Activated T-helper 2 cell treated with anti-CD3 and anti-CD28 coated beads, Interferon-gamma antibody, Interleukin-2, Interleukin-4, amounts not matched to agents 10 μg/mL and 5 μg/mL and 100 μg/mL, durations not matched to agents 14 hours and 24 hours and 36 hours (primary cell): ENCODE measurements at regions not wholly inside any gene's neighbourhood (a gene's known extent, or its start where the extent isn't known, plus 50 kb on each side); places are given as distances from the start of the nearest gene placed in this dataset.

ENCODE experiments used
- DNase-seq: peaks from one replicate; pipeline ENCODE4 v3.0.0; 2021; ENCODE audit warnings: low spot score
- H3K27ac Mint-ChIP-seq: one replicate; pipeline ENCODE4 v1.8.0; 2021; ENCODE audit warnings: mixed read lengths
- H3K27me3 Mint-ChIP-seq: one replicate; pipeline ENCODE4 v1.8.0; 2021; ENCODE audit warnings: low read depth, mixed read lengths
- H3K36me3 Mint-ChIP-seq: one replicate; pipeline ENCODE4 v1.8.0; 2021; ENCODE audit warnings: low read depth, mixed read lengths
- H3K4me1 Mint-ChIP-seq: one replicate; pipeline ENCODE4 v1.8.0; 2021; ENCODE audit warnings: low read depth, mixed read lengths
- H3K4me3 Mint-ChIP-seq: one replicate; pipeline ENCODE4 v1.8.0; 2021; ENCODE audit warnings: low read depth, mild to moderate bottlenecking, moderate library complexity, mixed read lengths
- H3K9me3 Mint-ChIP-seq: one replicate; pipeline ENCODE4 v1.8.0; 2021; ENCODE audit warnings: mixed read lengths
- intact Hi-C: fragments of 100-400 bp; cut with micrococcal nuclease; formaldehyde crosslinking; loops from one replicate; pipeline ENCODE4 v1.15.1; 2023

DNA sequence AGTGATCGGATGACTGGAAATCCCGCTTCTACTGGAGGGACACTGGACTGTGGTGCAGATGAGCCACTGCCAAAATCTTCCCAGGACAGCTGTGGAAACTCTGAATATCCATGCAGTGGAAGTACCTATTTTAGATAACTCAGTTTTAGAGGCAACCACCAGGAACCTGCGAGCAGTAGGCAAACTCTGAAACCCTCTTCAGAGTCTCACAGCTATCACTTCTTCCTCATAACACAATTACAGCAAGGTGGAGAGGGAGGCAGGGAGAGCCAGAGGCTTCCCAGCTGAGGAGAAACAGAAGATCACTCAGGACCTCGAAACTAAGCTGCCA, 322.8 kb upstream of the NT5E start:
- no peaks in the 10 kb centered on the region for H3K9me3 Mint-ChIP-seq
- intact Hi-C loops: no loop called here
- no peak overlapping the region for H3K27ac Mint-ChIP-seq
- H3K4me3 Mint-ChIP-seq: no peak overlapping the region
- H3K4me1 Mint-ChIP-seq: no peaks in the 10 kb centered on the region
- no peaks in the 10 kb centered on the region for H3K27me3 Mint-ChIP-seq
- DNase-seq: no peak
- H3K36me3 Mint-ChIP-seq: no peaks in the 10 kb centered on the region

DNA sequence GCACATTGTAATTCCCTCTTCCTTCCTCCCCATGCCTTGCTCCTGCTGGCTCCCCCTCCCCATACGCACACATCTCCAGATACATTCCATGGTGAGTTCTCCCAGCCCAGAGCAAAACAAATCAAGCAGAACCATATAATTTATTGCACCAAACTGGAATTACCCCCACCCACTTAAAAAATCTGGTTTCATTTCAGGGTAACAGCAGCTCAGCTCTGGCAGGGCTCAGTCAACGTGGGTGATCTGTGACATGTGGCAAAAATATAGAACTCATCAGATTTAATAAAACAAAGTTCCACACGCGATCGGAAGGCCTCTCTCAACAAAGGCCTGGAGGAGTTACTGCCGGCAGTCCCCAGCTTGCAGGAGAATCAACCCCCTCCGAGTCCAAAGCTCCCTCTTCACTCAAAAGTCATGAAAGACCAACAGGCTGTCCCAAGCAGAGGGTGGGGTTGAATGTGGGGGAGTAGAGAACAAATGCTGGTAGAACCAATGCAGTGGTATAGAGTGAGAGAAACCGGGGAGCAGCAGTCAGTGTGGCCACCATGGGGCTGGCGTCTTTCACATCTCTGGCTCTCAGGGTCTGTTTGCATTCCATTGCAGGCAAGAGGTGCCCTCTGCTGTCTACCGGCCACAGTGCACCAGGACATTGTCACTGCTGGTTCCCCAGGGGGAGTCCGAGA, 323.3 kb upstream of the NT5E start:
- Mint-ChIP-seq H3K27ac (no peak overlapping the region), H3K36me3 (no peaks in the 10 kb centered on the region), H3K9me3 (no peaks in the 10 kb centered on the region), H3K27me3 (no peaks in the 10 kb centered on the region), H3K4me3 (no peak overlapping the region), H3K4me1 (no peaks in the 10 kb centered on the region)
- no peak for DNase-seq
- intact Hi-C loops: no loop called here

DNA sequence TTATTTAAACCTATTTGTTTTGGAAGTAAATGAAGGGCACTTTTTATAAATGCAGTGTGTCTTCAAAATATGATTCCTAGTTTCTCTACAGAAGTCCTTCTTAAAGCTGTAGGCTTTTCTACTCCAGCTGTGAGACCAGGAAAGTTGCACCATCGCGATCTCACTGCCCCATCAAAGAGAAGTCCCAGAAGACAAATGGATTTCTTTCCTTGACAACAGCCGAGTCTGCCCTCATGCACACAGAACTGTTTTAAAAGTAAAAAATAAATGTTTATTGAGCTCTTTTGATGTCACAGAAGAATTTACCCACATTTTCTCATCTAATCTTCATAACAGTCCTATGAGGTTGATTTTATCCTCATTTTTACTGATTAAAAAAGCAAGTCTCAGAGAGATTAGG, 324.4 kb upstream of the NT5E start:
- Mint-ChIP-seq H3K4me3 (no peak overlapping the region), H3K36me3 (no peaks in the 10 kb centered on the region), H3K9me3 (no peaks in the 10 kb centered on the region), H3K27ac (no peak overlapping the region), H3K27me3 (no peaks in the 10 kb centered on the region), H3K4me1 (no peaks in the 10 kb centered on the region)
- no peak for DNase-seq
- intact Hi-C loops: no loop called here

DNA sequence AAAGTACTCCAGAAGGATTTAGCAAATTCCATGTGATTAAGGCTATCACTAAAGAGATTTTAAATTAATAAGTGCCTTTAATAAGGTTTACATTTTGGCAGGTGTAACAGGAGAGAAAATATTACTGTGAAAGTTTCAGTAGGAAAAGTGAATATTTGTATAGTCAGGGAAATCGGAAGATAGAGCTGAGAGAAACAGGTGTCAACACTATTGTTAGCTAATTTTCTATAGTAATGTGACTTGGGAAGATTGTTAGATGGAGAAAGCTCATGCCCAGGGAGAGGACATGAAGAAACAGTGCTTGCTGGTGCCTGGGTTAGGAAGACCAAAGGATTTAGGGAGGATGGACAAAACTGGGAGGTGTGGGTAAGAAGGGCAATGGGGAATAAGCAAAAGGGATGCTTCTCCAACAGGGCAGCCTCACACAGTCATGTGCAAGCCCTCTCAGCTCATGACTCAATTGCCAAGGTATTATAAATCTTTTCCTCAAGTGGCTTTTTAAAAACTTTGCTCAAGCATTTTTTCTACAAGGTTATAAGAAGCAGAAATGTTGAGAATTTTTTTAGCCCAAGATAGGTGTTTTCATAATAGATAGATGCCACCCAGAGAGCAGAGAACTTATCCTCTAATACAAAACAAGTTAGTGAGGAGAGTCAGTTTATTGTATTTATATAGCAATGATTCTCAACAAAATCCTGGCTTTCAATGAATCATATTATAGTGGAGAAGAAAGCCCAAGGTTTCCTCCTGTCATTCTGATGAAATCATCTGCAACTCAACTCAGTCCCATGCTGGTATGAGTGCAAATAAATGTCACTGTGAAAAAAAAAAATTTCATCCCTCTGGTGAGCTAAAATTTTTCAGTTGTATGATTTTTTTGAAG, 325.2 kb upstream of the NT5E start:
- intact Hi-C loops: no loop called here
- no peak overlapping the region for H3K27ac Mint-ChIP-seq
- no peak for DNase-seq
- H3K27me3 Mint-ChIP-seq: no peaks in the 10 kb centered on the region
- H3K9me3 Mint-ChIP-seq: no peaks in the 10 kb centered on the region
- H3K36me3 Mint-ChIP-seq: no peaks in the 10 kb centered on the region
- H3K4me3 Mint-ChIP-seq: no peak overlapping the region
- no peaks in the 10 kb centered on the region for H3K4me1 Mint-ChIP-seq

DNA sequence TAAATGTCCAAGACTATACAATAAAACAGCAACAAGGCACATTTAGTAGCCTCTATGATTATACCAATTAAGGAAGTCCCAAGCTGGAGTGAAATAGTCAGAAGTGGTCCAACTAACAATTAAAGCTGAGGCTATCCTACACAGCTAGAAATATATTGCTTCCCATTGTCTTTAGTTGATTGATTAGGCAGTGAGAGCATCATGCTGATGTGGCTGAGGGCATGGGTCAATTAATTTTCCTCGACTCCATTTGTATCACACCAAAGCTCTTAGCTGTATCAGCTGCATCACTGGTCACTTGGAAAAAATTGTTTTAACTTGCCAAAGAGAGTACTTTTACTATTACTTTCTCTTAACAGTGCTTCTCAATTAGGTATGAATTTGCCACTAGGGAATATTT, 328.7 kb upstream of the NT5E start:
- H3K27me3 Mint-ChIP-seq: no peaks in the 10 kb centered on the region
- intact Hi-C loops: no loop called here
- H3K4me3 Mint-ChIP-seq: no peak overlapping the region
- no peaks in the 10 kb centered on the region for H3K4me1 Mint-ChIP-seq
- DNase-seq: no peak
- H3K36me3 Mint-ChIP-seq: no peaks in the 10 kb centered on the region
- no peak overlapping the region for H3K27ac Mint-ChIP-seq
- no peaks in the 10 kb centered on the region for H3K9me3 Mint-ChIP-seq

DNA sequence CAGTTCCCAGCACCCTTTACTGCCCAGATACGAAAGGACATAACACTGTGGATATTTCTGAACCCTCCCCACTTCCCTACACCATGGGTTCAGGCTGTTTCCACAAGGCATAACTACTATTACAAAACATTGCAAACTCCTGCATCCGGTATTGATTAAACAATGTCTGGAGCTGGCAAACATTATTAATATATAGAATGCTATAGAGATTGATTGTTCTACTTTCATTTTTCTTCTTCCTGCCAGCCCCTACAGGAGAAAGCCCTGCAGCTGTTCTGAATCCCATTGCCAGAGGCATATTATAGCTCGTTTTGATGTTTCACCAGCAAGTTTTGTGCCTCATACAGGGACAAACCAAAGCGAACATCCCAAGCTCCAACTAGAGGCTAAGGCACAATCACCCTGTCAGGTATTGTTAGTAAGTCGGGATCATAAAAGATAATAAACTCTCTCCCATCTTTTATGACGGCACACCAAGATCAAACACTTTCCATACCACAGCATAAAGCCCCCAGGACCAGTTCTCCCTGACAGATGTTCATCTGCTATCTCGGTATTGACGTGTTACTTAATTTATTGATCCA, 331.1 kb upstream of the NT5E start:
- intact Hi-C loops: no loop called here
- Mint-ChIP-seq H3K36me3 (no peaks in the 10 kb centered on the region), H3K4me3 (no peak overlapping the region), H3K27ac (no peak overlapping the region), H3K27me3 (no peaks in the 10 kb centered on the region), H3K4me1 (no peaks in the 10 kb centered on the region), H3K9me3 (no peaks in the 10 kb centered on the region)
- no peak for DNase-seq

DNA sequence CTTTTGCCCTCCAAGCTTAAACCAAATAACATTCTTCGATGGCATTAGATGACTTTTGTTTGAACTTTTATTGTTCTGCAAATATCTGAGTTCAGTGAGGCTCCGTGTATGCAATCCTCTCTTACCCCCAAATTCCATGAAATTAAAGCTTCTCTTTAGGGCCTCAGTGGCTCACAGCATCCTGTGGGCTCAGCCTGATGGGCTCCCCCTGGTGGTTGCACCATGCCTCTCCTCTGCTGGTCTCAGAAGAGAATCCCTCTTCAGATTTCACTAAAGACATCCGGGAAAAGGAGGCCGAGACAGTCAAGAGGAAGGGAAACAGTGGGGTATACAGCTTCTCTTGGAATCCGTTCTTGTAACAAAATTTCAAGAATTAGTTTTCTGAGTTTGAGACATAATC, 331.6 kb upstream of the NT5E start:
- Mint-ChIP-seq H3K9me3 (no peaks in the 10 kb centered on the region), H3K27ac (no peak overlapping the region), H3K36me3 (no peaks in the 10 kb centered on the region), H3K4me3 (no peak overlapping the region), H3K27me3 (no peaks in the 10 kb centered on the region), H3K4me1 (no peaks in the 10 kb centered on the region)
- DNase-seq: no peak
- intact Hi-C loops: no loop called here

DNA sequence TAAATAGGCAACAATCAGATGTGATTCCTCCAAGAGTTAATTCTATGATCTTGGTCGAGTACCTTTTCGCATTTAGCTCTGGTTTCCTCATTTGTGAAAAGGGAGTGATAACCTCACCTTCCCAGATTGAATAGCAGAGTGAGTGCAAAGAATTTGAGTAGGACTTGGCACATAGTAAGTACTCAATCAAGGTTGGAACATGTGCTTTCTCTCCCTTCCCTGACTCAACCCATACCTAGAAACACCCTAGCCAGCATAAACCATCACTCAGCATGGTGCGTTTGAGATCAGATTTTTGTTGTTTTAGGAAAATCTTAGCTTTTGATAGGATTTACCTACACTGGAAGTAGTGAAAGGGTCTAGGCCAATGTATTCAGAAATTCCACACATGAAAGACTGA, 333.4 kb upstream of the NT5E start:
- no peak overlapping the region for H3K4me3 Mint-ChIP-seq
- H3K36me3 Mint-ChIP-seq: no peaks in the 10 kb centered on the region
- H3K4me1 Mint-ChIP-seq: no peaks in the 10 kb centered on the region
- H3K27me3 Mint-ChIP-seq: no peaks in the 10 kb centered on the region
- DNase-seq: no peak
- H3K9me3 Mint-ChIP-seq: no peaks in the 10 kb centered on the region
- H3K27ac Mint-ChIP-seq: no peak overlapping the region
- intact Hi-C loops: no loop called here

DNA sequence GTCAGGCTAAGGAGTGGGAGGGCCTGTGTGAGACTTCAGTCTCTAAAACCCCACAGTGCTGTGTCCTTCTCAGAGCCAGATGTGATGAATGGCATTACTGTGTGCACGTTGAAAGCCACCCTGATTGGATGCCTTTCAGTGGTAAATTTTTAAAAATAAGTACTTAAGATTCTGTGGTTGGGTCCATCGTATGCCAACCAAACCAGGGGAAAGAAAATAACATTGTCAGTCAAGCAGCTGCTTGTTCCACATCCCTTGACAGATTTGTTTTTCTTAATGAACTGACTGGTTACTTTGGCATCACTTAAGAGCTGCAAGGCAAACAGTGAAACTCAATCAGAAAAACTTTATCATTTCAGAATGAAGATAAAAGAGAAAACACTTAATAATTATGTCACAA, 334.0 kb upstream of the NT5E start:
- Mint-ChIP-seq H3K27me3 (no peaks in the 10 kb centered on the region), H3K27ac (no peak overlapping the region), H3K4me3 (no peak overlapping the region), H3K9me3 (no peaks in the 10 kb centered on the region), H3K36me3 (no peaks in the 10 kb centered on the region), H3K4me1 (no peaks in the 10 kb centered on the region)
- intact Hi-C loops: no loop called here
- DNase-seq: no peak

DNA sequence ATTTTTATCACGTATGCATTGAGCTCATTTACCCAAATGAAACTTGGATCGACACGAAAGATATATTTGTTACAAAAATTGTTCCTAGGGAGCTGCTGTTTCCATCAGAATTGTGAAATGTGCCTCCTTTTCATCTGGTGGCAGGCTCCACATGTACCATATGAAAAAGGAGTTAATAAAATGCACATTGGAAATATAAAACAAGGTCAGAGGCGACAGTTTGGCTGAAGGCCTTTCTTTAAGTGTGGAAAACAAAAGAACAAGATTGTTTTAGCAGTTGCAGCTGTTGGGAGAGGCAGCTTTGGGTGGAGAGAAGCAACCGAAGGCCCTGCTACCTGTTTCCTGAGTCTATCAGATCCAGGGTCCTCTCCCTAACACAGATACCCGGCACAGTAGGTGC, 334.5 kb upstream of the NT5E start:
- Mint-ChIP-seq H3K27ac (no peak overlapping the region), H3K4me3 (no peak overlapping the region), H3K27me3 (no peaks in the 10 kb centered on the region), H3K4me1 (no peaks in the 10 kb centered on the region), H3K9me3 (no peaks in the 10 kb centered on the region), H3K36me3 (no peaks in the 10 kb centered on the region)
- no peak for DNase-seq
- intact Hi-C loops: no loop called here

DNA sequence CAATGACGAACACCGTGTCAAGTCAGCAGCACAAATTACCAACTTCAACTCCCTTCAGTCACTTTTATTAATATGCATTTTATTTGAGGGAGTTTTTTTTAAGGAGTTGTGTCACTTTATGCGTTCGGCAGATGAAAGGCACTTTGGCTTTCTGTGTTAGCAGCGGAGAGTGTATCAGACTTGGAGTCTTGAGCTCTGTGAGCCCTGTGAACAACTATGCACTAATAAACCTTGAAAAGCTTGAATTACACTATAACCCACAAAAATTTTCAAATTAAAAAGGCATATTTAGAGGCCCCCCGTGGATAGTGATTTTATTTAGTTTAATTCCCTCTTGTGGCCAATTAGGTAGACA, 335.3 kb upstream of the NT5E start:
- Mint-ChIP-seq H3K4me1 (no peaks in the 10 kb centered on the region), H3K27ac (no peak overlapping the region), H3K36me3 (no peaks in the 10 kb centered on the region), H3K9me3 (no peaks in the 10 kb centered on the region), H3K27me3 (no peaks in the 10 kb centered on the region), H3K4me3 (no peak overlapping the region)
- intact Hi-C loops: no loop called here
- DNase-seq: no peak

DNA sequence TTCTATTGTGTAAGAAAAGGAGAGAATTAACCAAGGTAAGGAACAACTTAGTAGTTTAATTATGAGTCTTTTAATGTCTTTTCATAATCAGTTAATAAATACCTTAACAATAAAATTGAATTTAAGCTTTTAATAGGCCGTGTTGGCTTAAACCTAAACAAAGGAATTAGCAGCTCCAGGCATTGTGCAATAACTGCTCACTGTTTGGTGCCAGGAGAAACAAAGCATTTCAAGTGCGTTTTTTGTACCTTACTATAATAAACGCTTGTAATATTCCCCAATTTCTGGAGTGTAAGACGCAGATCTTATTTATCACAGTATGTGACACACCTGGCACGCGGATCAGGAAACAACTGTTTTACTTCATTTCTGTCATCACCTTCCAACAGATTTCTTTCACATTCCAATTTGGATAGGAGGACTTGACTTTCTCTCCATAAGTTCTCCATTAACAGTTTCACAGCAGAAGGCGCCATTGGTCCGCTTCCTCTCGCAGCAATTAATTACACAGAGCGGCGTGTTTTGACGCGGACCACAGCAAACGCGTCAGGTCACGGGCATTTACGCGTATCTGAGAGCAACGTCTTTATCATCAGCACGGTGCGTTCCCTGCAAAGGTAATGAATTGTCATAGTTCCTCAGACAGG, 335.8 kb upstream of the NT5E start:
- Mint-ChIP-seq H3K27me3 (no peaks in the 10 kb centered on the region), H3K9me3 (no peaks in the 10 kb centered on the region), H3K4me1 (no peaks in the 10 kb centered on the region), H3K36me3 (no peaks in the 10 kb centered on the region), H3K27ac (no peak overlapping the region), H3K4me3 (no peak overlapping the region)
- DNase-seq: no peak
- intact Hi-C loops: no loop called here

DNA sequence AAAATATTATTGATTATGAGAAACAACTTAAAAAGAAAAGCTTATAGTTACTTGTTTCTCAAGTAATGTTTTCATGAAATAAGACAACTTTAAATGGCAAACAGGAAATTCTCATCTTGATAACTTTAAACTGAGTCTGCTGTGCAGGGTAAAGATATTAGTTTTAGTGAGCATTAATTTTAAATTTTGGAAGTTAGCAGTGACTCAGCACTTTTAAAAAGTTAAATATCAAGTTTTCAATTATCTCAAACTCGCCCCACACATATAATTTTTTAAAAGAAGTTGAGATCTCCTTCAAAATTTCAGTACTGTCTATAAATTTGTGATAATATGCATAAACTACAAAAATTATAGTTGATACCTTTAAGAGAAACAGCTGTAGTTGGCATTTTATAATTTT, 337.3 kb upstream of the NT5E start:
- H3K9me3 Mint-ChIP-seq: no peaks in the 10 kb centered on the region

More for the DNA sequence above, 337.3 kb upstream of the NT5E start:
- H3K27me3 Mint-ChIP-seq: no peaks in the 10 kb centered on the region
- H3K36me3 Mint-ChIP-seq: no peaks in the 10 kb centered on the region
- no peak overlapping the region for H3K27ac Mint-ChIP-seq
- intact Hi-C loops: no loop called here
- DNase-seq: no peak
- no peak overlapping the region for H3K4me3 Mint-ChIP-seq
- no peaks in the 10 kb centered on the region for H3K4me1 Mint-ChIP-seq
